ENCODE measurements at regions not wholly inside any gene's neighbourhood (a gene's known extent, or its start where the extent isn't known, plus 50 kb on each side); places are given as distances from the start of the nearest gene placed in this dataset.

- TF ChIP-seq CTCF (IDR thresholded peaks at IDR 0.05), result no peak
- TF ChIP-seq POLR2A (IDR thresholded peaks at IDR 0.05), result no peak
- TF ChIP-seq EP300 (IDR thresholded peaks at IDR 0.05), result no peak
Observed at GRCh38 chr22:42194104-42194851, 63.7 kb upstream of the CYP2D6 start.
